ENCODE measurements at regions not wholly inside any gene's neighbourhood (a gene's known extent, or its start where the extent isn't known, plus 50 kb on each side); places are given as distances from the start of the nearest gene placed in this dataset.

- no peak for DNase-seq
Observed at GRCh38 chr12:39043424-39043822, 138.0 kb upstream of the CPNE8 start.

GRCh38 chr12:39040275-39040674 lies 134.9 kb upstream of the CPNE8 start:
- DNase-seq = no peak

- DNase-seq = no peak
Observed at GRCh38 chr12:39037115-39037514, 131.7 kb upstream of the CPNE8 start.

- no peak for DNase-seq
Observed at GRCh38 chr12:39036105-39036504, 130.7 kb upstream of the CPNE8 start.

GRCh38 chr12:39033782-39034181 lies 128.4 kb upstream of the CPNE8 start:
- no peak for DNase-seq

GRCh38 chr12:39032448-39032847 lies 127.1 kb upstream of the CPNE8 start:
- DNase-seq = no peak

- DNase-seq = no peak
Observed at GRCh38 chr12:39032034-39032433, 126.6 kb upstream of the CPNE8 start.

GRCh38 chr12:39028382-39028781 lies 123.0 kb upstream of the CPNE8 start:
- DNase-seq = no peak

- no peak for DNase-seq
Observed at GRCh38 chr12:39012870-39013269, 107.5 kb upstream of the CPNE8 start.

- no peak for DNase-seq
Observed at GRCh38 chr12:39011166-39011565, 105.8 kb upstream of the CPNE8 start.

GRCh38 chr12:39010406-39010805 lies 105.0 kb upstream of the CPNE8 start:
- DNase-seq = no peak

- no peak for DNase-seq
Observed at GRCh38 chr12:39007619-39008018, 102.2 kb upstream of the CPNE8 start.

- DNase-seq = no peak
Observed at GRCh38 chr12:39006286-39006685, 100.9 kb upstream of the CPNE8 start.

GRCh38 chr12:39005671-39006070 lies 100.3 kb upstream of the CPNE8 start:
- no peak for DNase-seq

GRCh38 chr12:39003541-39004155 lies 98.3 kb upstream of the CPNE8 start:
- DNase-seq = no peak

- no peak for DNase-seq
Observed at GRCh38 chr12:39000370-39000769, 95.0 kb upstream of the CPNE8 start.

GRCh38 chr12:38998887-38999482 lies 93.6 kb upstream of the CPNE8 start:
- DNase-seq = no peak

GRCh38 chr12:38995249-38995648 lies 89.9 kb upstream of the CPNE8 start:
- DNase-seq = no peak

GRCh38 chr12:38985961-38986360 lies 80.6 kb upstream of the CPNE8 start:
- DNase-seq = no peak

- DNase-seq = no peak
Observed at GRCh38 chr12:38984388-38984787, 79.0 kb upstream of the CPNE8 start.

- DNase-seq = no peak
Observed at GRCh38 chr12:38983117-38983571, 77.8 kb upstream of the CPNE8 start.

GRCh38 chr12:38977132-38977531 lies 71.7 kb upstream of the CPNE8 start:
- DNase-seq = no peak

GRCh38 chr12:38969706-38970105 lies 64.3 kb upstream of the CPNE8 start:
- no peak for DNase-seq

- DNase-seq = no peak
Observed at GRCh38 chr12:38961683-38962082, 56.3 kb upstream of the CPNE8 start.

- DNase-seq = no peak
Observed at GRCh38 chr12:38961012-38961411, 55.6 kb upstream of the CPNE8 start.

Measured in activated CD4-positive, alpha-beta T cell treated with anti-CD3 and anti-CD28 coated beads, Interleukin-2, amount 50 U/mL, for 48 hours (primary cell).